Mucosa of descending colon (tissue), 3 donors: ENCODE measurements at regions not wholly inside any gene's neighbourhood (a gene's known extent, or its start where the extent isn't known, plus 50 kb on each side); places are given as distances from the start of the nearest gene placed in this dataset.

Experiments
- ATAC-seq: fragments of 200-7000 bp; cut with Tn5 transposase; one replicate; pipeline ENCODE4 v1.9.1; 2020; ENCODE audit warnings: mild to moderate bottlenecking, moderate library complexity
- DNase-seq, 3 donors: peaks; one replicate each; pipeline ENCODE4 v3.0.0-alpha.2; 2020
- H3K36me3 ChIP-seq: fragments of 200-600 bp; one replicate; pipeline ENCODE4 v1.8.0; 2021; ENCODE audit warnings: low read depth, mild to moderate bottlenecking
- H3K4me1 ChIP-seq: fragments of 200-600 bp; one replicate; pipeline ENCODE4 v1.8.0; 2021; ENCODE audit warnings: low read depth, mild to moderate bottlenecking
- H3K4me3 ChIP-seq: fragments of 200-600 bp; one replicate; pipeline ENCODE4 v1.8.0; 2021; ENCODE audit warnings: mild to moderate bottlenecking
- H3K9me3 ChIP-seq: fragments of 200-600 bp; one replicate; pipeline ENCODE4 v1.8.0; 2021; ENCODE audit warnings: mild to moderate bottlenecking
- CTCF ChIP-seq: fragments of 200-600 bp; IDR thresholded peaks from one replicate; pipeline ENCODE4 v1.8.0; 2022; ENCODE audit warnings: antibody characterized with exemption, mild to moderate bottlenecking
- intact Hi-C, 2 donors: fragments of 100-400 bp; cut with DNase I in 1 of 2; cut with micrococcal nuclease in 1 of 2; formaldehyde crosslinking; loops; one replicate each; pipeline versions ENCODE4 v1.11.0 to v1.11.1; 2022; cut with DNase I, micrococcal nuclease
- donor health status: DM: no; HTN: no; CAD: no; lungs with moderate emphysema.
- donor health status: DM: no; HTN: no; CAD: no.
- donor health status: DM: no; HTN: yes; CAD: no.

- Histone ChIP-seq H3K4me1 (no peaks in the 10 kb centered on the region), H3K9me3 (no peaks in the 10 kb centered on the region), H3K4me3 (no peak overlapping the region), H3K36me3 (no peaks in the 10 kb centered on the region)
- DNase-seq: no peak
- ATAC-seq: no peak
- intact Hi-C loops: no loop called here
- no peak for TF ChIP-seq CTCF
Observed at GRCh38 chr13:106738186-106738678, 170.3 kb upstream of the ARGLU1 start.

- intact Hi-C loops: no loop called here
- H3K36me3 ChIP-seq: no peaks in the 10 kb centered on the region
- H3K9me3 ChIP-seq: no peaks in the 10 kb centered on the region
- no peak overlapping the region for H3K4me3 ChIP-seq
- no peaks in the 10 kb centered on the region for H3K4me1 ChIP-seq
- DNase-seq: no peak
- no peak for TF ChIP-seq CTCF
- ATAC-seq: no peak
Observed at GRCh38 chr13:106736941-106737340, 169.0 kb upstream of the ARGLU1 start.

- intact Hi-C loops: no loop called here
- DNase-seq (no peak), ATAC-seq (no peak)
- TF ChIP-seq CTCF: no peak
- Histone ChIP-seq H3K9me3 (no peaks in the 10 kb centered on the region), H3K4me3 (no peak overlapping the region), H3K36me3 (no peaks in the 10 kb centered on the region), H3K4me1 (no peaks in the 10 kb centered on the region)
Observed at GRCh38 chr13:106734198-106734597, 166.3 kb upstream of the ARGLU1 start.

- intact Hi-C loops: no loop called here
- TF ChIP-seq CTCF: no peak
- H3K4me3 ChIP-seq: no peak overlapping the region
- no peaks in the 10 kb centered on the region for H3K36me3 ChIP-seq
- H3K4me1 ChIP-seq: no peaks in the 10 kb centered on the region
- no peaks in the 10 kb centered on the region for H3K9me3 ChIP-seq
- ATAC-seq (no peak), DNase-seq (no peak)
Observed at GRCh38 chr13:106723036-106723435, 155.1 kb upstream of the ARGLU1 start.

GRCh38 chr13:106722620-106723019, 154.7 kb upstream of the ARGLU1 start:
- ATAC-seq (no peak), DNase-seq (no peak)
- no peak for TF ChIP-seq CTCF
- intact Hi-C loops: no loop called here
- H3K36me3 ChIP-seq: no peaks in the 10 kb centered on the region
- H3K4me1 ChIP-seq: no peaks in the 10 kb centered on the region
- no peaks in the 10 kb centered on the region for H3K9me3 ChIP-seq
- H3K4me3 ChIP-seq: no peak overlapping the region

- TF ChIP-seq CTCF: no peak
- H3K36me3 ChIP-seq: no peaks in the 10 kb centered on the region
- no peaks in the 10 kb centered on the region for H3K4me1 ChIP-seq
- H3K4me3 ChIP-seq: no peak overlapping the region
- no peak for ATAC-seq
- H3K9me3 ChIP-seq: no peaks in the 10 kb centered on the region
- intact Hi-C loops: no loop called here
- no peak for DNase-seq
Observed at GRCh38 chr13:106721599-106721998, 153.7 kb upstream of the ARGLU1 start.
